IMR-90 (cell line): ENCODE measurements at regions not wholly inside any gene's neighbourhood (a gene's known extent, or its start where the extent isn't known, plus 50 kb on each side); places are given as distances from the start of the nearest gene placed in this dataset.

Source experiments
- ATAC-seq: fragments of 200-7000 bp; cut with Tn5 transposase; 2 replicates; pipeline ENCODE4 v1.9.1; 2020; ENCODE audit warnings: low read depth, mild to moderate bottlenecking, moderate library complexity
- BruUV-seq: library from RNA; stranded (reverse); fragments of 400-500 nt; replicated peaks from 2 replicates; lab custom pipeline; 2021; lab: Mats Ljungman, UMichigan
- CTCF ChIA-PET: fragments of 300-600 bp; formaldehyde crosslinking; extraction: SDS; loops from one replicate; lab custom pipeline; 2021; ENCODE audit warnings: antibody characterized with exemption; lab: Yijun Ruan, JAX
- POLR2A ChIA-PET: fragments of 300-600 bp; sonication (Branson Sonifier 250); formaldehyde crosslinking; loops from one replicate; lab custom pipeline; 2022; ENCODE audit warnings: antibody characterized with exemption; ENCODE audit not compliant: unreplicated experiment; lab: Charles Lee
- DNase-seq: peaks from one replicate; pipeline ENCODE4 v3.0.0; 2013
- H2AFZ ChIP-seq: replicated peaks from 2 replicates; pipeline ENCODE3; 2013; ENCODE audit warnings: low read length, mild to moderate bottlenecking; ENCODE audit not compliant: poor library complexity
- H2AK5ac ChIP-seq: 2 replicates; pipeline ENCODE4 v1.6.1; 2013; ENCODE audit warnings: low read depth, low read length, inconsistent platforms
- H2AK9ac ChIP-seq: replicated peaks from 2 replicates; pipeline ENCODE3; 2013; ENCODE audit warnings: mild to moderate bottlenecking, low read depth, low read length, moderate library complexity; ENCODE audit not compliant: poor library complexity
- H2BK120ac ChIP-seq: 2 replicates; pipeline ENCODE4 v1.6.1; 2013; ENCODE audit warnings: low read depth, low read length, inconsistent platforms
- H2BK15ac ChIP-seq: 3 replicates; pipeline ENCODE4 v1.6.1; 2013; ENCODE audit warnings: low read depth, low read length, inconsistent platforms
- H2BK20ac ChIP-seq: 2 replicates; pipeline ENCODE4 v1.6.1; 2013; ENCODE audit warnings: low read depth, mild to moderate bottlenecking, inconsistent platforms, low read length, moderate library complexity
- H2BK5ac ChIP-seq: 2 replicates; pipeline ENCODE4 v1.6.1; 2013; ENCODE audit warnings: mild to moderate bottlenecking, low read depth, low read length, inconsistent platforms; ENCODE audit not compliant: poor library complexity, severe bottlenecking
- H3K14ac ChIP-seq: replicated peaks from 2 replicates; pipeline ENCODE4 v1.6.1; 2013; ENCODE audit warnings: low read depth, low read length, inconsistent platforms
- H3K18ac ChIP-seq: 2 replicates; pipeline ENCODE4 v1.6.1; 2013; ENCODE audit warnings: low read depth, low read length, control low read depth
- H3K23ac ChIP-seq: 2 replicates; pipeline ENCODE4 v1.6.1; 2013; ENCODE audit warnings: low read depth, low read length, inconsistent platforms
- H3K27ac ChIP-seq: 2 replicates; pipeline ENCODE4 v1.5.1; 2013; ENCODE audit warnings: mild to moderate bottlenecking, control low read depth, low read length; ENCODE audit not compliant: insufficient read depth
- H3K27me3 ChIP-seq: 2 replicates; pipeline ENCODE4 v1.6.1; 2013; ENCODE audit warnings: low read length; ENCODE audit not compliant: control insufficient read depth, insufficient read depth
- H3K36me3 ChIP-seq: 2 replicates; pipeline ENCODE4 v1.6.1; 2013; ENCODE audit warnings: low read length, mixed read lengths; ENCODE audit not compliant: control insufficient read depth, insufficient read depth
- H3K4ac ChIP-seq: 2 replicates; pipeline ENCODE4 v1.6.1; 2013; ENCODE audit warnings: low read depth, low read length, inconsistent platforms
- H3K4me1 ChIP-seq: 2 replicates; pipeline ENCODE4 v1.6.1; 2013; ENCODE audit warnings: low read length, mixed read lengths; ENCODE audit not compliant: control insufficient read depth, insufficient read depth
- H3K4me2 ChIP-seq: 2 replicates; pipeline ENCODE4 v1.6.1; 2013; ENCODE audit warnings: low read depth, mild to moderate bottlenecking, control low read depth, low read length, moderate library complexity
- H3K4me3 ChIP-seq: 2 replicates; pipeline ENCODE4 v1.5.1; 2013; ENCODE audit warnings: low read depth, mild to moderate bottlenecking, control low read depth, low read length, moderate library complexity; ENCODE audit not compliant: insufficient read depth
- H3K56ac ChIP-seq: 2 replicates; pipeline ENCODE4 v1.6.1; 2013; ENCODE audit warnings: low read length, inconsistent platforms; ENCODE audit not compliant: insufficient read depth; ENCODE audit errors: extremely low read depth
- H3K79me1 ChIP-seq, 2 experiments: 2 replicates each; pipeline ENCODE4 v1.6.1; 2013; ENCODE audit warnings: low read length in 2 of 2, inconsistent platforms in 1 of 2, low read depth in 1 of 2
- H3K9ac ChIP-seq: 2 replicates; pipeline ENCODE4 v1.6.1; 2013; ENCODE audit warnings: low read depth, low read length, control low read depth
- H3K9me1 ChIP-seq: 2 replicates; pipeline ENCODE4 v1.6.1; 2013; ENCODE audit warnings: low read length, inconsistent platforms; ENCODE audit not compliant: insufficient read depth
- H3K9me3 ChIP-seq: 2 replicates; pipeline ENCODE4 v1.6.1; 2013; ENCODE audit warnings: low read length; ENCODE audit not compliant: control insufficient read depth, insufficient read depth
- H4K20me1 ChIP-seq: 2 replicates; pipeline ENCODE4 v1.6.1; 2013; ENCODE audit warnings: low read length, inconsistent platforms; ENCODE audit not compliant: insufficient read depth
- H4K5ac ChIP-seq: 2 replicates; pipeline ENCODE4 v1.6.1; 2013; ENCODE audit warnings: mild to moderate bottlenecking, low read depth, low read length, control low read depth
- H4K8ac ChIP-seq, 2 experiments: 2 replicates each; pipeline ENCODE4 v1.6.1; 2013; ENCODE audit warnings: low read depth in 2 of 2, low read length in 2 of 2, control low read depth in 1 of 2, inconsistent platforms in 1 of 2
- H4K91ac ChIP-seq: 2 replicates; pipeline ENCODE4 v1.6.1; 2013; ENCODE audit warnings: low read depth, low read length, inconsistent platforms; ENCODE audit not compliant: insufficient read depth
- BHLHE40 ChIP-seq: fragments of 150-350 bp; IDR thresholded peaks from 2 replicates; pipeline ENCODE4 v1.6.1; 2016; ENCODE audit warnings: mild to moderate bottlenecking, low read depth, low read length
- CEBPB ChIP-seq: IDR thresholded peaks from 2 replicates; pipeline ENCODE4 v1.6.1; 2012; ENCODE audit warnings: low read depth, low read length, improper control_type of control experiment
- CTCF ChIP-seq: conservative IDR thresholded peaks from 2 replicates; pipeline ENCODE4 v1.5.1; 2012; ENCODE audit warnings: mild to moderate bottlenecking, low read depth, low read length, improper control_type of control experiment
- ELK1 ChIP-seq: fragments of 150-350 bp; IDR thresholded peaks from 2 replicates; pipeline ENCODE4 v1.6.1; 2016; ENCODE audit warnings: low read depth, mild to moderate bottlenecking, low read length, moderate library complexity, borderline replicate concordance
- FOS ChIP-seq: fragments of 150-350 bp; IDR thresholded peaks from 2 replicates; pipeline ENCODE4 v1.6.1; 2016; ENCODE audit warnings: low read depth, low read length
- MAFK ChIP-seq: IDR thresholded peaks from 2 replicates; pipeline ENCODE4 v1.6.1; 2012; ENCODE audit warnings: low read depth, low read length, improper control_type of control experiment
- MAZ ChIP-seq: IDR thresholded peaks from 2 replicates; pipeline ENCODE4 v1.6.1; 2012; ENCODE audit warnings: low read depth, mild to moderate bottlenecking, low read length, improper control_type of control experiment, moderate library complexity, borderline replicate concordance
- MXI1 ChIP-seq: IDR thresholded peaks from 2 replicates; pipeline ENCODE4 v1.6.1; 2012; ENCODE audit warnings: low read depth, mild to moderate bottlenecking, low read length, moderate library complexity, borderline replicate concordance
- NFE2L2 ChIP-seq: fragments of 150-350 bp; IDR thresholded peaks from 2 replicates; pipeline ENCODE4 v1.6.1; 2016; ENCODE audit warnings: low read depth, mild to moderate bottlenecking, low read length
- POLR2A ChIP-seq: IDR thresholded peaks from 2 replicates; pipeline ENCODE4 v1.6.1; 2012; ENCODE audit warnings: mild to moderate bottlenecking, low read depth, low read length
- RAD21 ChIP-seq: IDR thresholded peaks from 2 replicates; pipeline ENCODE4 v1.6.1; 2012; ENCODE audit warnings: low read length, improper control_type of control experiment
- RCOR1 ChIP-seq: IDR thresholded peaks from 2 replicates; pipeline ENCODE4 v1.6.1; 2012; ENCODE audit warnings: mild to moderate bottlenecking, low read length, improper control_type of control experiment; ENCODE audit not compliant: insufficient replicate concordance
- RFX5 ChIP-seq: IDR thresholded peaks from 2 replicates; pipeline ENCODE4 v1.8.0; 2012; ENCODE audit warnings: low read depth, mild to moderate bottlenecking, low read length, moderate library complexity
- SMC3 ChIP-seq: fragments of 150-350 bp; IDR thresholded peaks from 2 replicates; pipeline ENCODE4 v1.6.1; 2016; ENCODE audit warnings: low read depth, mild to moderate bottlenecking, antibody characterized with exemption, low read length, moderate library complexity
- USF2 ChIP-seq: fragments of 150-350 bp; IDR thresholded peaks from 2 replicates; pipeline ENCODE4 v1.6.1; 2017; ENCODE audit warnings: mild to moderate bottlenecking, antibody characterized with exemption, low read length, low read depth
- WGBS, 2 experiments: methylation state at CpG; one replicate each; pipeline versions ENCODE4 v1.1.5 to v1.1.7; 2013; ENCODE audit warnings: missing lambda C conversion rate in 2 of 2; ENCODE audit not compliant: insufficient read length in 1 of 2; ENCODE audit errors: extremely low coverage in 2 of 2; 5-methylcytosine and 5-hydroxymethylcytosine counted together
- dilution Hi-C: fragments of 300-500 bp; cut with HindIII; formaldehyde crosslinking; loops from one replicate; pipeline ENCODE4 v1.14.3; 2018; ENCODE audit warnings: low sequenced_read_pairs; ENCODE audit not compliant: unreplicated experiment
- in situ Hi-C: fragments of 300-500 bp; cut with MboI; formaldehyde crosslinking; loops from 3 replicates; pipeline ENCODE4 v1.14.3; 2019; ENCODE audit warnings: low sequenced_read_pairs, inconsistent platforms, mixed read lengths
- intact Hi-C: fragments of 100-400 bp; cut with micrococcal nuclease; formaldehyde crosslinking; loops from 2 replicates; pipeline ENCODE4 v1.10.0; 2022

GRCh38 chr12:102326982-102327381 lies 129.3 kb upstream of the PMCH start:
- ChIA-PET POLR2A (no interaction called here), CTCF (no interaction called here)
- no peak overlapping the region for H3K14ac ChIP-seq
- H3K4me3 ChIP-seq: no peak overlapping the region
- peak; percentile 7 for DNase-seq
- dilution Hi-C loops (no loop called here), intact Hi-C loops (no loop called here), in situ Hi-C loops (no loop called here)
- no TSS peak for BruUV-seq
- H2BK120ac ChIP-seq: no peak overlapping the region
- no peak overlapping the region for H2BK15ac ChIP-seq
- no peaks in the 10 kb centered on the region for H3K79me1 ChIP-seq
- H3K9ac ChIP-seq: no peak overlapping the region
- no peak overlapping the region for H3K56ac ChIP-seq
- H3K27ac ChIP-seq: no peak overlapping the region
- no peak overlapping the region for H4K91ac ChIP-seq
- no peak overlapping the region for H4K8ac ChIP-seq
- H2BK5ac ChIP-seq: no peak overlapping the region
- no peak overlapping the region for H2AK5ac ChIP-seq
- H3K27me3 ChIP-seq: no peaks in the 10 kb centered on the region
- H3K36me3 ChIP-seq: no peaks in the 10 kb centered on the region
- ATAC-seq: peak; percentile 72
- H3K23ac ChIP-seq: no peak overlapping the region
- no peak for TF ChIP-seq MAFK
- no peak for TF ChIP-seq SMC3
- TF ChIP-seq CEBPB: no peak
- TF ChIP-seq ELK1: no peak
- TF ChIP-seq CTCF: no peak
- no peak for TF ChIP-seq FOS
- TF ChIP-seq RCOR1: no peak
- no peak for TF ChIP-seq RFX5
- TF ChIP-seq NFE2L2: no peak
- no peak for TF ChIP-seq RAD21
- no peak for TF ChIP-seq BHLHE40
- no peak for TF ChIP-seq MXI1
- TF ChIP-seq MAZ: no peak
- no peak for TF ChIP-seq POLR2A
- TF ChIP-seq USF2: no peak
- no CpG with 5 or more reads among the region's 1 CpG for WGBS, 2 experiments
- no peak overlapping the region for H2AFZ ChIP-seq
- no peak overlapping the region for H3K18ac ChIP-seq
- H3K4me2 ChIP-seq: no peak overlapping the region
- no peaks in the 10 kb centered on the region for H3K4me1 ChIP-seq
- H4K5ac ChIP-seq: no peak overlapping the region
- no peaks in the 10 kb centered on the region for H4K20me1 ChIP-seq
- H2BK20ac ChIP-seq: no peak overlapping the region
- no peaks in the 10 kb centered on the region for H3K9me3 ChIP-seq
- H2AK9ac ChIP-seq: no peak overlapping the region
- no peak overlapping the region for H3K4ac ChIP-seq
- H3K9me1 ChIP-seq: no peaks in the 10 kb centered on the region
